ENCODE measurements at regions not wholly inside any gene's neighbourhood (a gene's known extent, or its start where the extent isn't known, plus 50 kb on each side); places are given as distances from the start of the nearest gene placed in this dataset.

DNA sequence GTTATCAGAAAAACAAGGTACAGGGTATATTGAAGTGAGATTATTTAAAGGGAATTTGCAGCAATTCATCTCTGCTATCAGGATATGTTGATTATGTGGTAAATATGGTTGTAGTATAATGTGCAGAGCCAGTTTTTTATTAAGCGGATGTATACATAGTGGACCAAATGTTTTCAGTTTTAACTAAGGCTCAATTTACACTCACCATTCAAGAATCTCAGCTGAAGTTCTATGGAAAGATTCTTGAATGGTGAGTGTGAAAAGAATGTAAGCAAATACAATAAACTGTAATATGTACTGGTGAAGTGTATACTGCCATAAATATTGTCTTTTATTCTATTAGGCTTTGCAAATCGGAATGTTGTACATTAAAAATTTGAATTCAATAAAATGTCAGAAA, 895.9 kb upstream of the CDH10 start:
- TF ChIP-seq POLR2A (IDR thresholded peaks at IDR 0.05; ENCODE audit: low read depth, low read length), result no peak
- TF ChIP-seq POLR2AphosphoS5 (IDR thresholded peaks at IDR 0.05; ENCODE audit: low read depth, low read length), result no peak
